NCI-H1048 (cell line): ENCODE measurements at regions not wholly inside any gene's neighbourhood (a gene's known extent, or its start where the extent isn't known, plus 50 kb on each side); places are given as distances from the start of the nearest gene placed in this dataset.

Experiments used
- DNase-seq: peaks from one replicate; lab custom pipeline; 2025; lab: John Stamatoyannopoulos, UW

DNA sequence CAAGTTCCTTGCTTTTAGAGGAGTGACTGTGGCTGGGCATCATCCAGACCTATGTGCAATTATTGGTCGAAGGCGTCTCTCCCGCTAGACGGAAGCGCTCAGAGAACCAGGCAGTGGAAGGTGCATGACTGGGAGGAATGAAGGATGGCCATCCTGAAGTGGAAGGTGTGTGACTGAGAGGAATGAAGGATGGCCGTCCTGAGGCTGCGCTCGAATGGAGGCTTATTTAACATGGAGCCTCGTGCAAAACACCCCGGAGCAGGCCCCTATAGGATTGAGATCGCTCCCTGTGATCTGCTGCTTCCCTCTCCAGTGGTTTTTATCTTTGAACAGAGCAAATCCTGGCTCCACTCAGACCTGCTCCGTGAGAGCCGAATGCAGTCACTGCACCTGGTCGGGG lies 140.2 kb upstream of the ID2 start:
- no peak for DNase-seq

GRCh38 chr2:8542381-8543059 lies 139.3 kb upstream of the ID2 start:
- no peak for DNase-seq

DNA sequence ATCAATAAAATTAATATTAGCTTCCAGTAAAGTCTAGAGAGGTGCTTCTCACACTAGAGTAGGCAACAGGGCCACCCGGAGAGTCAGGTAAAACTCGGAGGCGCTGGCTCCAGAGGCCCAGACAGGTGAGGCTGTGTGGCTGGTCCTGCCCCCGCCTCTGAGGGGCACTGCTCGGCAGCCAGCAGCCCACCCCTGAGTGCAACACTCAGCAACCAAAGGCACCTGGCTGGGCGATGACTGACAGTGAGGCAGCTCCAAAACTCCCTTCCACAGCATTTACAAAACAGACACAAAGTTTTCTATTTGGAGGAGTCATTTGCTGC lies 138.8 kb upstream of the ID2 start:
- no peak for DNase-seq

- no peak for DNase-seq
Observed at GRCh38 chr2:8543383-8544170, 138.3 kb upstream of the ID2 start.

DNA sequence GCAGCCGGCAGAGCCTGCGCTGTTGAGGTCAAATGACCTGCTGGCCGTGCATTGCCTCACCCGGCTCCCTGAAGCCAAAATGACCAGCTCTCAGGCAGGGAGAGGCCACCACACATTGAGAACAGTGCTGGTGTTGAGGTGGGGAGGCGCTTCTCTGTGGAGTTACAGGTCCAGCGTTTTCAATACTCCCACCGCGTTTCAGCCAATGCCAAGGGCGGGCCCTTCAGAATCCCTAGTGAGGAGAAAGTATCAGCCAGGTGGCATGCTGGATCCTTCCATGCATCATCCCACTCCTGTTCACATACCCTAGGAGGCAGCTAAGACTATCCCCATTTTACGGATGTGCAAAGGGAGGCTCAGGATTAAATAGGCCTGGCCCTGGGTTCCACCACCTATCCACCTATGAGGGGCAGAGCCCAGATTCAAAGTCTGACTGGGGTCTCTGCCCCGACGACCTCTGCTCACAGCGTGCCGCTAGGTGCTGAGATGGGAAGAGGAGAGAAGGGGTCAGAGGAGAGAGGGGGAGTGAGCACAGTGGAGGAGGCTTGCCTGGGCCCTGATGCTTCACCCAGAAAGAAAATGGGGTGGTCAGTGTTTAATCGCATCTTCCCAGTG lies 137.6 kb upstream of the ID2 start:
- no peak for DNase-seq

DNA sequence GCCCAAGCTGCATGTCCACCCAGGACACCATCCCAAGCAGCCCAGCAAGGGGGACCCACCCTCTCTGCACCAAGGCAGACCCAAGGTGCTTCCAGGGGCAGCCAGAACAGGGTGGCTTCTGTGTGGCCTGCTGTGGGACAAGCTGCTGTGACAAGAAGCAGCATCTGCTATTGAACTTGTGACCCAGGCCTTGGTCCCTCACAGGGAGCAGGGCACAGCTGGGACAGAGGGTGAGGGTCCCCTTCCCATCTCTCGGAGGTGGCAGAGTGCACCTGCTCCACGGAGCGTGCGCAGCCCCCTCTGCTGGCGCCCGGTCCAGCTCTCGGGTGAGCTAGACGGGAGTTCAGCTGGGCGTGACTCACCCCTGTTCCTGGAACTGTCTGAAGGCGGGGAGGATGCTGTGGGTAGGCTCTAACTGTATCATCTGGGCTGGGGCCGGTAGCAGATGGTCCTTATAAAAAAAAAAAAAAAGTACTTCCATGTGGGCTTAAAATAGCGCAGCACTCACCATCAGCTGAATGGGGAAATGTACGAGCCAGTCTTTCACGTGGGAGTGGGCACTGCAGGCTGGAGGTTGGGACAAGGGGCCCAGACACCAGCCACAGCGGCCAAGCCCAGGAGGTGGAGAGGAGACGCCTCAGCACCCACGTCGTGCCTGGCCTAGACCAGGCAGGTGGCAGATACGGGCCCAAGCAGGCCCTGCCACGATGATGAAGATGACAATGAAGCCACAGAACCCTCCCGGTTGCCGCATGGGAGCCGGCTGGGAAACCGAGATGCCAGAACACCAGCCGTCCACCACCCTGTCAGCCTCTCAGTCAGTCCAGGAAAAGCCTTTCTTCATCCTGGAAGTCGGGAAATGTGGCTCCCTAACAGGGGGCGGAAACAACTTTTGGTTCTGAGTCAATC lies 136.8 kb upstream of the ID2 start:
- DNase-seq, result no peak

GRCh38 chr2:8545695-8546611 lies 135.9 kb upstream of the ID2 start:
- no peak for DNase-seq

GRCh38 chr2:8546612-8547283 lies 135.1 kb upstream of the ID2 start:
- no peak for DNase-seq

DNA sequence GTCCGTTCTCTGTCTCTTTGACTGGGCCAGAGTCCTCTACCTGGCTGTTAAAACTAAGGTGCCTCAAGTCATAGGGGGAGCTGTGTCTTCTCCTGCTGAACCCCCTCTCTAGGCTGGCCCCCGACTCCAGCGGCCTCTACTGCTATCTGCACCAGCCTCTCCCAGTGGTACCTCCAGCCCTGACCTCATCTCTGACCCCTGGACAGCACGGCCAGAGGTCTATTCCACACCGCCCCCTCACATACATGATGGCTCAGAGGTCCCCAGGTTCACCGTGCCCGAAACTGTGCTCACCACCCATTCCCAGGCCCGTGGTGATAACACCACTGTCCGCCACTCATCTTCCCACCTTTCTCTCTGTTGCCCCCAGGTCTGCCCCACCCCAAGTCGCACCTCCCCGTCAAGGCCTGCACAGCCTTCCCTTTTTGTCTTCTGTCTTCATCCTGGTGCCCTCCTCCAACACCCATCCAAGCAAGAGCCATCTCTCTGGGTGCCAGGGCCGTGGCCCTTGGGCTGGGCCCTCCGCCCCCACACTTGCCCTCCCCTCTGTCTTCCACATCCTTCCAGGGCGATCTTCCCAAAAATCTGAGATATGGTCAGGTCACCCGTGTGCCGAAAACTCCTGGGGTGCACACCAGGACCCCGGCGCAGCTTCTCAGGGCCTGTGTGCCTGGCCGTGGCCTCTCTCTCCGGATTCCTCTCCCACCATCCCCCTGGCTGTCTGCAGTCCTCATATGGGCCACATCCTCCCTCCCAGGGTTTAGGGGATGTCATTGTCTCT lies 134.4 kb upstream of the ID2 start:
- DNase-seq, result no peak

DNA sequence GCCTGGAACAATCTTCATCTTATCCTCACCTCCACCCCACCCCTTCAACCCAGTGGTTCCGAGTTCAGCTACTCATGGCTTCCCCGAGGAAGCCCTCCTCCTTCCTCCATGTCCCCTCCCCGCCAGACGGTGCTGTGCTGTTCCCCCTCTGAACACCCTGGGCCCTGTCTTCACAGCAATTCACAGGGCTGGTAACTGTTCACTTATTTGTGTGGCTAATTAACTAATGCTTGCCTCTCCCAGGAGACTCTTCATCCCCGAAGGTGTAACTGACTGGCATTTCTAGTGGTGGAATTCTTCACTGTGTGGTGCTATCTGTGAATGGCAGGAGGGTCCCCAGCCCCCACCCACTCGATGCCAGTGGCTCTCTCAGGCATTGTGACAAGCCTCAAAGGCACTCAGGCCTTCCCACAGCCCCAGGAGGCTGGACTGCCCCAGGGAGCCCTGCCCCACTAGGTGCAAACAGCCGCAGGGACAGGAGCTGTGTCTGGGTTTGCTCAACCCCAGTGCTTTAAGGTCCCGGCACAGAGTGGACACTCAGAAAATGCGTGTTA lies 133.7 kb upstream of the ID2 start:
- no peak for DNase-seq

DNA sequence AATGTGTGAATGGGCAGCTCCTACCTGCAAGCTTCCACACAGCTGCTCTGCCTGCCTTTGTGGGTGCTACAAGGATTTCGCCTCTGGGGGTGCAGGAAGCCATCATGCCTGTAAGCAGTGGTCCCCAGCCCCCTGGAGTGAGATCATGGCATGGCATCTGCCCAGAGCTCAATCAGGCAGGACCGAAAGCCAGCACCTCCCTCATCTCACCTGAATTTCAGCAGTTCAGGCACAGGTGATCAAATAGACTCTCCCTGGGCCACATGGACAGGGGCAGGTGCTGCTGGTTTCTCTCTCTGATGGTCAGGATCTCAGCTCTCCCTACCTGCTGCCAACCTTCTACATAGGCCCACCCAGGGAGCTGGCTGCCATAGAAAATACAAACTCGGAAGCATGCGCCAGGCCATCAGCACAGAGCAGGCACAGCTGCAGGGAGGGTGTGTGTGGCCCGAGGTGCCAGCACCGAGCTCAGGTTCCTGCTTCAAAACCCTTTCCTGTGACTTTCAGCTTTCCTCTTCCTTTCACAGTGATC lies 133.2 kb upstream of the ID2 start:
- no peak for DNase-seq

GRCh38 chr2:8549273-8549922 lies 132.5 kb upstream of the ID2 start:
- no peak for DNase-seq

DNA sequence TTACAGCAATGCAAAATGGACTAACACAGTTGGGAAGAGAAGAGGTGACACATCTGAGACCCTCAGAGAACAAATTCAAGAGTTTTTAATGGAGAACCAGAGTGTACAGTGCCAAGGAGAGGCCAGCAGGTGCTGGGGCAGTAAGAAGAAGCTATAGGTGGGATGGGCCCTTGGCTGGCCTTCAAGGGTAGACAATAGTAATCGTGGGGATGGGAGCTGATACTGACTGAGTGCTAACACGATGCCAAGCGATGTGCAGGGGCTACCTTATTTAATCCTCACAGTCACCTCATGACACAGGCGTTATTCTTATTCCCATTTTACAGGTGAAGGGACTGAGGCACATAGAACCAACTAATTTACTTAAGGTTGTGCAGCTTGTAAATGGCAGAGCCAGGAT lies 131.9 kb upstream of the ID2 start:
- DNase-seq, result no peak

- DNase-seq, result no peak
Observed at GRCh38 chr2:8550481-8550880, 131.4 kb upstream of the ID2 start.

GRCh38 chr2:8550937-8551621 lies 130.8 kb upstream of the ID2 start:
- DNase-seq, result no peak

GRCh38 chr2:8551622-8552074 lies 130.2 kb upstream of the ID2 start:
- no peak for DNase-seq

- DNase-seq, result no peak
Observed at GRCh38 chr2:8552293-8552801, 129.5 kb upstream of the ID2 start.

GRCh38 chr2:8553643-8554042 lies 128.2 kb upstream of the ID2 start:
- DNase-seq, result no peak
